ENCODE measurements at regions not wholly inside any gene's neighbourhood (a gene's known extent, or its start where the extent isn't known, plus 50 kb on each side); places are given as distances from the start of the nearest gene placed in this dataset.
"Not testable (repeated sequence)": the region's sequence is repeated elsewhere in the genome, so short reads cannot be mapped to it uniquely, and the experiment has no call there.

DNA sequence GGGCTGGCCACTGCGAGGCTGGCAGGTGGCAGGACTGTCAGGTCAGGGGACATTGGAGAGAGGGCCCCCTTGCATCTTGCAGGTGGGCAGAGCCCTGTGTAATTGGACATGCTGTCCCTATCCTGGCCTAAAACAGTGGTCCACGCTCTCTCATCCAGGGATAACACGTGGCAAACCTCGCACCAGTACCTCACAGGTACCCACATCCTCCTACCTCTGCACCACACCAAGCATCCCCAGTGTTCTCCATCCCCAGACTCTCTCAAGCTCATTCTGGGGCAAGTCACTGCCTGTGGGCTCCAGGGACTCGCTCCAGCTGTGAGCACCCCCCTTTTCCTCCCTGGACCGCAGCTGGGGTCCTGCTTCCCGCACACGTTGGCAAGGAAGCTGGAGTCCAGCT lies 212.3 kb upstream of the LRRC61 start:
- DNase-seq, result not testable (repeated sequence)

DNA sequence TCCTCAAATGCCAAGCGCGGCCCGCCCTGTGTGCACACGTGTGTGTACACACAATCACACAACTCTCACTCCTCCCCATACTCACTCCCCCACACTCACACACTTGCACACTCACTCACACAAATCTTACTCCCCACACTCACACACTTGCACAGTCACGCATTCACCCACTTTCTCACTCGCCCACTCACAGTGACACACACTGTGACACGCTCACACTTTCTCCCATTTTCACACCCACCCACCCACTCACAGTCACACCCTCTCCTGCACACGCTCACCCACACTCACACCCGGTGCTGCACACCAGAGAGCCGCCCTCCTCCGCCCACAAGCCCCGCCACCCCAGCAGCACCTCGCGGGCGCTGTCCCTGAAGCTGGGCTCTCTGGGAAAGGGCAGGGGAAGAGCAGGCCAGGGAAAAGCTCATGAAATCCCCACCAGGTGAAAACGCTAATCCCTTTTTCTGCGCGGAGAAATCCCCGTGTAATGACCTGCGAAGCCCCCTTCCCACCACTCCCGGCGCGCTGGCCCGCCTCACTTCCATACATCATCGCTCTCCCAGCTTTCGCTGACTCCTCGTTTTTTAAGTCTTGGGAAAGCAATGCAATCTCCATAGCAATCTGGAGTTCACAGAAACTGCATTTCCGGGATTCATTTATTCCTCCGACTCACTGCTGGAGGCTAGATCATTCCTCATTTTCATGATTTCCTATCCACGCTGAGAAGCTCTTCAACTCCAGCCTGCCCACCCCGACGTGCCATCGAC lies 211.6 kb upstream of the LRRC61 start:
- DNase-seq, result peak; percentile 2

DNA sequence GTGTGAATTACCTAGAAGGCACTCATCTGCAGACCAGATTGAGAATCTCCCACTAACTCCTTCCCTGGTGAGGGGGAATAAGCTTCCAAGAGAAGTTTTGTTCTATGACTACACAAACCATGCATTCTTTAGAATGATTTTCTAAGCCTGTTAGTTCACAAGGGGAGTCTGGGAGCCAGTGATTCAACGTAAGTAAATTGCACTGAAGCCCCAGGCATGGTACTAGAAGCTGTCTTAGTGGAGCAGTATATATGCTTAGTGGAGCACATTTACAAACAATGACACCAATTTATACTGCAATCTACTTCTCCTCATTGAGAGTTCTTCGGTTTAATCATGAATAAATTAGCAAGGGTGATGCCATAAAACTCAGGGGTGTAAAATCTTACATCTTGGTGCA lies 209.9 kb upstream of the LRRC61 start:
- DNase-seq, result not testable (repeated sequence)

DNA sequence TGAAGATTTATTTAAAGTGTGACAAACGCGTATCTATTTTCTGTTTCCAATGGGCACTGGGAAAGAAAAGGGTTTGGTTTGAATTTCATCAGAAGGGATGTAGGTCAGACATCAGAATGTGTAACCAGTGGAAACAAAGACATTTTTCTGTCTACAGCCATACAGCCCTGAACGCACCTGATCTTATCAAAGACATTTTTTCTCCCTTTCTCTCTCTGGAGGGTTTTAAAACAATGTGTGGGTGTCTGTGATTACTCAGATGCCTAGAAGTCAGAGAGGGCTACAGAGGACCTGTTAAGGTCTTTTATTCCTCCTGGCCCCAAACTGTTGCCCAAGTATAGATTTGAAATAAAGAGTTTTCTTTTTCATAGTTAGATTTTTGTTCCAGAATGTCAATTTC lies 208.6 kb upstream of the LRRC61 start:
- DNase-seq, result not testable (repeated sequence)

DNA sequence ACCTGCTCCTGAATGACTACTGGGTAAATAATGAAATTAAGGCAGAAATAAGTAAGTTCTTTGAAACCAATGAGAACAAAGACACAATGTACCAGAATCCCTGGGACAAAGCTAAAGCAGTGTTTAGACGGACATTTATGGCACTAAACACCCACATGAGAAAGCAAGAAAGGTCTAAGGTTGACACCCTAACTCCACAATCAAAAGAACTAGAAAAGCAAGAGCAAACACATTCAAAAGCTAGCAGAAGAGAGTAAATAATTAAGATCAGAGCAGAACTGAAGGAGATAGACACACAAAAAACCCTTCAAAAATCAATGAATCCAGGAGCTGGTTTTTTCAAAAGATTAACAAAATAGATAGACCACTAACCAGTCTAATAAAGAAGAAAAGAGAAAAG lies 203.2 kb upstream of the LRRC61 start:
- DNase-seq, result not testable (repeated sequence)

DNA sequence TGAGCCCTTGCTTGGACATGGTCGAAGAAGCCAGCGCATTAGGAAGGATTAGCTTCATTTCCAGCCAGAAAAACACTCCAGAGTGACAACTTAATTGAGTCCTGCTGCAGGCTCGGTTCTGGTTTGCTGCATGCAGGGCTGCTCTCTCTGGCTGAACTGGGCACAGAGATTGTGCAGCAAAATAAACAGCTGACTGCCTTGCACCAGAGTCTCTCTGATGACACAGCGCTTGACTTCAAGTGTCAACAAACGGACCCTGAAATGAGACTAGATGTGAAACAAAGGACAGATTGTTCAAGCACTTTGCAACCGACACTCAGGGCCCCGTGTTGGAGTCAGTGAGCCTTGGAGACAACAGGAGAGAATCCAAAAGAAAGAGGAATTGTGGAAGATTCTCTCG lies 197.3 kb upstream of the LRRC61 start:
- DNase-seq, result not testable (repeated sequence)

DNA sequence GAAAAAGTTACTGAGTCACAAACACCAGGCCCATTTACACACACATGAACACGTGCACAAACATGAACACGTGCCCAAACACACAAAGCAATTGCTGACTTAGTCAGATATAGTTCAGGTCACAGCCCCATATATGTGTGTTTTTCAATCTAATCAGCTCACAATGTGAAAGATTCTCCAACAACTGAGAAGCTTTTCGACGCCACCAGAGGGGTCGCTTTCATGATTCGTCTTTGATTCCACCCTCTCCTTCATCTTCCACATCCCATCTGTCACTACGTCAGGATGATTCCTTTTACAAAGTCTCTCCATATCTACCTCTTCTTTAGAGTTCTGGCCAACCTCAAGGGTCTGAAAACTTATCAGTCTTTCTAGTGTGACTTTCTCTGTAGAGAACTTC lies 188.7 kb upstream of the LRRC61 start:
- not testable (repeated sequence) for DNase-seq

DNA sequence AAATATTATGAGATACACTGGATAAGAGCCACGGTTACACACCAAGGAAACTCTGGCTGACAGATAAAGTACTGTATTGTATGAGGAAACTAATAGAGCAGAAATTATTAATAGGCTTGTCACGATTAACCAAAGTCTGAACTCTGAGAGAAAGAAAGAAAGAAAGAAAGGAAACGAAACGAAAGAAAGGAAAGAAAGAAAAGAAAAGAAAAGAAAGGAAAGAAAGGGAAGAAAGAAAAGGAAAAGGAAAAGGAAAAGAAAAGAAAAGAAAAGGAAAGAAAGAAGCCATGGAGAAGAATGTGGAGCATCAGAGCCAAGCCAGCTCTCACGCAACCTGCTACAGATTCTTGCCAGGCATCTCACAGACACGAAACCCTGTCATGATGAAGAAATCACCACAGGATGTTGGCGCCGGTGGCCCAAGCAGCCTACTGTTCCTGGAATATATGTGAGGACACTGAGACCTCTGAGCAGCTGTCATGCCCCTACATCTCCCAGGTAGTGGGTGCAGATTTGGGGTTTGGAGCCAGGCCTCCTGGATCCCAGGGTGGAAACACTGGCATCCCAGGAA lies 187.4 kb upstream of the LRRC61 start:
- not testable (repeated sequence) for DNase-seq

DNA sequence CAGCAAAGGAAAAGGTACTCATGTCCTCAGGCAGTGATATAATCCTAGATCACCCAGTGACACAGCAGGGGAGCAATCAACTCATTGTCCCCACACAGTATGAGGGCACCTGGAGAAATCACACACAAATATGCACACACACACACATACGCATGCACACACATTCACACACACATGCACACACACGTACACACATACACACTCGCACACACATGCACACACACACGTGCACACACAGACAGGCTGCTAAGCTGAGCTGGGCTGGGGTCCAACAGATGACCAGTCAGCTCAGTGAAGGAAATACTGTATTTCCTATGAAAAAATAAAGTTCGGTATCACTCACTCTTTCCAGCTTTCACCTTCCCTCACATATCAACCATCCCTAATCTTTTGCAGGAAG lies 183.3 kb upstream of the LRRC61 start:
- not testable (repeated sequence) for DNase-seq

DNA sequence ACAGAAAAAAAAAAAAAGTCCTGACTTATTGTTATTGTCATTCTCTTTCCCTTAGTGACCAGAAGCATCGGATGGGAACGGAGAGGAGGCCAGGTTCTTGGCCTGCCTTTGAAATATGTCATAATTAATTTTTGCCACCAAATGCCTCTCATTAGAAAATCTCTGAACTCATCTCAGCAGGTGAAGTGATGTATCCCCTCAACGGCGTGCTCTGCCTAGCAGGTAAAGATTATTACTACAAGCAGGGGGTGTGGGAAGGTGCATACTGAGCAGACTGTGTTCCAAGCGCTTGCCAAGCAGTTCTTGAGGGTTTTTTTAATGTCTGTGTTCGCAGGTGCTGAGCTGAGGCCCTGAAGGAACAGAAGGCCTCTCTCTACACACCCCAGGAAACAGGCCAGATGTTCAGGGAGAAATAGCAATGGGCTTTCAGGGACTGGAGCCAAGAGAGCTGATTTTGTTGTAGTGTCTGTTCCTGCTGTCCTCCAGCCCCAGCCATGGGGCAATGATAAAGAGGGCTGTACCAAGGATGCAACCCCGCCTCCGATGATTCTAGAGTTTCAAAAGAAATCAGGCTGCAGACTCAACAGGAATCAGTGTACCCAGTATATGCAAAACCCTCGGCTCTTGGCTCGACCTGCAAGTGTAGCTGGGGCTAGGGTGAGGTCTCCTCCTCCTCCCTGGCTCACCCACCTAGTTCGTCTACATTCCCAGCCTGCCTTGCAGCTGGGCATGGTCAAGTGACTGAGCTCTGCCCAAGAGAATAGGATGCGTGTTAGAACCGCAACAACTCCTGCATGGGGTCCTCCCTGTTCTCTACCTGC lies 181.4 kb upstream of the LRRC61 start:
- not testable (repeated sequence) for DNase-seq

DNA sequence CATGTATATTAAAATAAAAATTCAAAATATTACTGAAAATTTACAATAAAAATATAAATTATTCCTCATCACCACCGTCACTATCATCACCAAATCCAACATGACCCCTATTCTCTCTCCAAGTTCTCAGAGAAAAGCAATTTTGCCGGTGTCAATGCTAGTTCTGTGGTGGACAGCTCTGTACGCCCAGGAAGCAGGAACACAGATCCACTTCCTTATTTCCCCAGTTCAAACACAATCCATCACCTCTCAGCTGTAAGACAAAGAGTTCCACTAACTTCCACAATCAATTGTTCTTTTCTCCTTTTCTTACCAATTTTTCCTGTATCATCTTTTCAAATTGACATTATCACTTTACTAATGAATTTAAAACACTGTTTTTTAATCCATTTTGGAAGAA lies 177.0 kb upstream of the LRRC61 start:
- not testable (repeated sequence) for DNase-seq

DNA sequence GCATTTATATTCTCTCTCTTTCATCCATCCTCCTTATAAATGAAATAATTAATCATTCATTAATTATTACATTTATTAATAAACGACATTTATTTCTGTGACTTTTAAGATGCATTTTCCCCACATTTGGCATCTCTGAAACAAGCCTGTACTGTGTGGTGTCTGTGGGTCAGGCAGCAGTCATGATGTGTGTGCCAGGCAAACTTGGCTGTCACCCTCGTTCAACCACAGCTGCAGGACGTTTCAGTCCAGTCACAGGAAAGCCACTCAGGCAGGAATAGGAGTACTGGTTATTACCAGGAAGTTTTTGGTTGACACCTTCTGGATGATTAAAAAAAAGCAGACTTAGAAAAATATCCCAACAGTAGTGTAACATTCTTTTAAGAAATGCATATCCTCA lies 175.6 kb upstream of the LRRC61 start:
- not testable (repeated sequence) for DNase-seq

DNA sequence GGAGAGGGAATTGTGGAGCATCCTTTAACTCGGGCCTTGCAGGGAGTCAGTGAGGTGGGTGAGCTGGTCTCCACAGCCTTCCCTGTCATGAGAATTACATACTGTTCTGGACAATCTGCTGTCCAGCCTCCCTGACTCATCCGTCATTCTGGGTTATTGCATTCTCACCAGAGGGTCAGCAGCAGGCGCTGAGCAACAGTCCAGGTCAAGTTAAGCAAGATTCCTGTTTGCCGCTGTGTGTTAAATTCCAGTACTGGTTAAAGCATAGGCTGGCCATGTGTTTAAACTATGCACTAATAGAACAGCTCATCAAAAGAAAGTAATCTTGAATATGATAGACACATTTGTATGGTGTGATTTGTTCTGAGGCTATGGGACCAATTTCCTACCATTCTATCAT lies 167.1 kb upstream of the LRRC61 start:
- DNase-seq, result not testable (repeated sequence)

DNA sequence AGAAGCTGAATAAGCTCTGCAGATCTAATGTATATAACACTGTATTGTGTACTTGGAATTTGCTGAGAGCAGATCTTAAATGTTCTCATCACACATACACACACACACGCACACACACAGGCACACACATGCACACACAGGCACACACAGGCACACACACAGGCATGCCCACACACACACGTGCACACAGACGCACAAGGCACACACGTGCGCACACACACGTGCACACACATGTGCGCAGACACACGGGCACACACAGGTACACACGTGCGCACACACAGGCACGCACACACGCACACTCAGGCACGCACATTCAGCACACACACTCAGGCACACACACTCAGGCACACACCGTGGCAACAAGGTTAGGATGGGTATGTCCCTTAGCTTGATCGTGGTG lies 164.5 kb upstream of the LRRC61 start:
- not testable (repeated sequence) for DNase-seq

DNA sequence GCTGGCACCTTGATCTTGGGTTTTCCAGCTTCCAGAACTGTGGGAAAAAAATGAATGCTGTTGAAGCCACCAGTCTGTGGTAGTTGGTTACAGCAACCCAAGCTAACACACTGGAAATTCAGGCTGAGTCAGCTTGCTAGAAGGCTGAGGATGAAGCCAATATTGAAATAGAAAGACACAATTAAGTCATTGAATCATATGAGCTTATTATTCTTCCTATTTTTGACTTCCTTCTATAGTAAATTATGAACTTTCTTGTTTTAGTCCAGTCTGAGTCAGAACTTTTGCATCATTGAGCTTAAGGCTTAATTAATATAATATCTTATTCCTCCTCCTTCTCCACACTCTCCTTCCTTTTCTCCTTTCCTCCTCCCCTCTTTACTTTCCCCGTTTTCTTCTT lies 153.6 kb upstream of the LRRC61 start:
- not testable (repeated sequence) for DNase-seq

DNA sequence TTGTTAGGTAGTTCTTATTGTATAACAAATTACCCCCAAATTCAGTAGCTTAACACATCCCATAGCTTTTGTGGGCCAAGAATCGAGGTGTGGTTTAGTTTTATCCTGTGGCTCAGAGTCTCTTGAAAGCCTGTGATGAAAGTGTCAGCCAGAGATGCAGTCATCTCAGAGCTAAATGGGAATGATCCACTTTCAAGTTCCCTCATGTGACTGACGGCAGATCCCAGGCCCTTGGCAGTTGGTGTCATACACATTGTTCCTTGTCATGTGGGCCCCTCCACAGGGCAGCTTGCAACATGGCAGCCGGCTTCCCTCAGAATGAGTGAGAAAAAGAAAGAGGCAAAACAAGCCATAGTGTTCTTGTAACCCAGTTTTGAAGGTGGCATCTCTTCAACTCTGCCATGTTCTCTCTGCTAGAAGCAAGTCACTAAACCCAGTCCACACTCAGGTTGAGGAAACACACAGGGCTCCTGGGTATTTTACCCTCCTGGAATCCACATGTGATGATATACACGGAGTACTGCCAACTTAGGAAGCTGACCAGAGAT lies 153.1 kb upstream of the LRRC61 start:
- not testable (repeated sequence) for DNase-seq

DNA sequence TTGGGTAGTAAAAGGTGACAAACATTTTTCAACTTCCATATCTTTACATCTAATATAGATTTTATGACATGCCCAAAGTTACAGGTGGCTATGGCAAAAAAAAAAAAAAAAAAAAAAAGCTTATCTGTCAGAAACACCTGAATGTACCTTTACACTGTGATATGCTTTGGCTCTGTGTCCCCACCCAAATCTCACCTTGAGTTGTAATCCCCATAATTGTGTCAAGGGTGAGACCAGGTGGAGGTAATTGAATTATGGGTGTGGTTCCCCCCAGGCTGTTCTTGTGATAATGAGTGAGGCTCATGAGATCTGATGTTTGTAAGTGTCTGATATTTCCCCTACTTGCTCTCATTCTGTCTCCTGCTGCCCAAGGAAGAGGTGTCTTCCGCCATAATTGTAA lies 139.6 kb upstream of the LRRC61 start:
- not testable (repeated sequence) for DNase-seq

DNA sequence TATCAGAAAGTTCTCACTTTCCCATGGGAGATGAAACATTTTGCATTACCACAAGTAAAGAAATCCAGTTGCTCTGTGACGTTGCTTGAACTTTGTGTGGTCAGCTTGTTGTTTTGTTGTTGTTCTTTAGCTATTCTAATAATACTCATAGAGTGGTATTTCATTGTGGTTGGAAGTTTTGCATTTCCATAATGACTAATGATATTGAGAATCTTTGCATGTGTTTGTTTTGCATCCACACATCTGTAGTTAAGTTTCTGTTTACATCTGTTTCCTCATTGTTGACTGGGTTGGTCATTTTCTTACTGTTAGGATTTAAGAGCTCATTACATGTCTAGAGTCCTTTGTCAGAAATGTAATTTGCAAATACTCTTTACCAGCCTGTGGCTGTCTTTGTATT lies 133.2 kb upstream of the LRRC61 start:
- DNase-seq, result not testable (repeated sequence)

DNA sequence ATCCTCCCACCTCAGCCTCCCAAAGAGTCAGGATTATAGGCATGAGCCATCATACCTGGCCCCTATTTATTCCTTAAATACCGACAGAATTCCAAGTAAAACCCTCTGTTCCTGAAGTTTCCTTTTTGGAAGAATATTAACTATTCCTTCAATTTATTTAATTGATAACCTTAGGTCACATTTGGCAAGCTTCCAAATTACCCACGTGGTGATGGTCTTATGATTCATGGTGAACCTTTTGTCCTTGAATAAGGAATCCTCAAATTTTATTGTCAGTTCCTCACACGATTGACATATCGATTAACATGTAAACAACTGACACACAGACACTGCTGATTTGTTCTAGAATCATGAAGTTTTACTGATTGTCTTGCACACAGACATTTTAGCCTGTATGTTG lies 130.6 kb upstream of the LRRC61 start:
- DNase-seq, result not testable (repeated sequence)

DNA sequence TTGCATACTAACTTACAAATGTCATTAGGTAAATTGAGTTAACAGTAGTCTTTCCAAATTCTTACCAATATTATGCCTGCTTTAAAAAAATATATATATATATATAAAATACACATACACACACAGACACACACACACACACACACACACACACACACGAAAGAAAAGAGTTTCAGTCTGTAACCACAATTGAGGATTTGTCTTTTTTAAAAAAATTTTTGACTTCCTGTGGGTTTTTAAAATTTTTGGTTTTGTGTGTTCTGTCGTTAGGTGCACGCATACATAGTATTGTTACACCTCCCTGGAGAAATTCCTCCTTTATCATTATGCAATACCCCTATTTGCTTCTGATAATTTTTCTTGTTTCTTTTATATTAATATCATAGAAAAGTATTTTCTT lies 129.3 kb upstream of the LRRC61 start:
- DNase-seq, result not testable (repeated sequence)
